Spleen (tissue), 11 donors: ENCODE measurements at regions not wholly inside any gene's neighbourhood (a gene's known extent, or its start where the extent isn't known, plus 50 kb on each side); places are given as distances from the start of the nearest gene placed in this dataset.

ENCODE experiments used
- DNase-seq: peaks from one replicate; pipeline ENCODE4 v3.0.0-alpha.2; 2020
- H3K27ac ChIP-seq, 8 donors: fragments of 200-600 bp; sonication (generic) in 7 of 8; 1 replicate in 4 of 8; 2 replicates in 4 of 8; pipeline versions ENCODE4 v1.5.0 to v1.8.0; 2016 to 2021; ENCODE audit warnings: inconsistent platforms in 4 of 8, mild to moderate bottlenecking in 4 of 8, moderate library complexity in 1 of 8
- H3K27me3 ChIP-seq, 7 donors: fragments of 200-600 bp; sonication (generic) in 6 of 7; replicated peaks in 1 of 7; 1 replicate in 4 of 7; 2 replicates in 3 of 7; pipeline versions ENCODE4 v1.5.0 to v1.8.0; 2016 to 2021; ENCODE audit warnings: inconsistent platforms in 3 of 7, mild to moderate bottlenecking in 1 of 7
- H3K36me3 ChIP-seq, 6 donors: fragments of 200-600 bp; sonication (generic) in 5 of 6; 1 replicate in 4 of 6; 2 replicates in 2 of 6; pipeline versions ENCODE4 v1.5.0 to v1.8.0; 2016 to 2021; ENCODE audit warnings: inconsistent platforms in 2 of 6
- H3K4me1 ChIP-seq, 6 donors: fragments of 200-600 bp; sonication (generic) in 5 of 6; 1 replicate in 3 of 6; 2 replicates in 3 of 6; pipeline versions ENCODE4 v1.5.0 to v1.8.0; 2016 to 2021; ENCODE audit warnings: inconsistent platforms in 3 of 6
- H3K4me3 ChIP-seq, 8 donors: fragments of 200-600 bp; sonication (generic) in 7 of 8; 1 replicate in 4 of 8; 2 replicates in 4 of 8; pipeline versions ENCODE4 v1.5.0 to v1.8.0; 2016 to 2021; ENCODE audit warnings: inconsistent platforms in 4 of 8, mild to moderate bottlenecking in 4 of 8, moderate library complexity in 2 of 8
- H3K9me3 ChIP-seq, 8 donors: fragments of 200-600 bp; sonication (generic) in 7 of 8; 1 replicate in 4 of 8; 2 replicates in 4 of 8; pipeline versions ENCODE4 v1.5.0 to v1.8.0; 2016 to 2021; ENCODE audit warnings: inconsistent platforms in 4 of 8
- CTCF ChIP-seq, 11 experiments: fragments of 200-600 bp in 7 of 11; fragments of 450-650 bp in 4 of 11; sonication (generic) in 4 of 11; IDR thresholded peaks in 8 of 11; conservative IDR thresholded peaks in 3 of 11; 1 replicate in 7 of 11; 2 replicates in 4 of 11; pipeline versions ENCODE4 v1.4.0 to v1.8.0; 2016 to 2021; ENCODE audit warnings: antibody characterized with exemption in 11 of 11, inconsistent platforms in 4 of 11, mild to moderate bottlenecking in 1 of 11
- POLR2A ChIP-seq, 3 donors: fragments of 450-650 bp; IDR thresholded peaks; one replicate each; pipeline ENCODE4 v1.5.1; 2017; ENCODE audit warnings: antibody characterized with exemption in 3 of 3, mild to moderate bottlenecking in 1 of 3
- POLR2AphosphoS5 ChIP-seq, 3 donors: sonication (generic); formaldehyde crosslinking; IDR thresholded peaks; one replicate each; pipeline ENCODE4 v1.5.1; 2017; ENCODE audit warnings: antibody characterized with exemption in 3 of 3
- WGBS, 5 donors: extraction: QIAGEN DNeasy Blood & Tissue Kit in 3 of 5; methylation state at CpG; one replicate each; pipeline versions ENCODE4 v1.1.5 to v1.1.7; 2013 to 2018; 5-methylcytosine and 5-hydroxymethylcytosine counted together
- intact Hi-C: fragments of 100-400 bp; cut with DNase I; formaldehyde crosslinking; loops from one replicate; pipeline ENCODE4 v1.15.0; 2023; ENCODE audit warnings: low total_unique reads
- donor health status: healthy with polysubstance abuse.
- donor health status: DM: no; HTN: no; CAD: no; lungs with moderate emphysema.
- donor health status: DM: no; HTN: no; CAD: no.
- donor health status: Bipolar disorder and iron deficiency.
- donor health status: healthy.
- donor health status: DM: no; HTN: no; CAD: no.
- donor health status: DM: yes; HTN: yes; CAD: no.

GRCh38 chr2:215808996-215809395 is 204.4 kb downstream of the MREG start:
- no peak for DNase-seq
- Histone ChIP-seq H3K9me3 (no peaks in the 10 kb centered on the region), H3K27me3 (no peaks in the 10 kb centered on the region), H3K4me1 (peaks cover 9 to 32% (median 19%) of the 10 kb centered on the region in 6 donors), H3K27ac (no peak overlapping the region), H3K4me3 (no peak overlapping the region), H3K36me3 (no peaks in the 10 kb centered on the region)
- intact Hi-C loops = no loop called here
- 88 to 97% (median 90%) methylated on average over 1 of the region's 1 CpG for WGBS, 5 donors
- TF ChIP-seq POLR2A (IDR thresholded peaks at IDR 0.05) (no peak), POLR2AphosphoS5 (IDR thresholded peaks at IDR 0.05) (no peak), CTCF (IDR thresholded peaks at IDR 0.05 in 8 of 11, conservative IDR thresholded peaks at IDR 0.05 in 3 of 11) (no peak)

- Histone ChIP-seq H3K4me3 (no peak overlapping the region), H3K27me3 (no peaks in the 10 kb centered on the region), H3K9me3 (no peaks in the 10 kb centered on the region), H3K4me1 (peaks cover 9 to 32% (median 19%) of the 10 kb centered on the region in 6 donors), H3K27ac (no peak overlapping the region), H3K36me3 (no peaks in the 10 kb centered on the region)
- TF ChIP-seq POLR2A (IDR thresholded peaks at IDR 0.05) (no peak), POLR2AphosphoS5 (IDR thresholded peaks at IDR 0.05) (no peak), CTCF (IDR thresholded peaks at IDR 0.05 in 8 of 11, conservative IDR thresholded peaks at IDR 0.05 in 3 of 11) (no peak)
- DNase-seq = no peak
- intact Hi-C loops = no loop called here
- 82 to 89% (median 87%) methylated on average over 2 of the region's 2 CpGs for WGBS, 5 donors
These were observed 205.2 kb downstream of the MREG start for GRCh38 chr2:215808194-215808593.

- DNase-seq = no peak
- no peak for TF ChIP-seq POLR2AphosphoS5 (IDR thresholded peaks at IDR 0.05)
- TF ChIP-seq CTCF (IDR thresholded peaks at IDR 0.05 in 8 of 11, conservative IDR thresholded peaks at IDR 0.05 in 3 of 11) = no peak
- no peak for TF ChIP-seq POLR2A (IDR thresholded peaks at IDR 0.05)
- Histone ChIP-seq H3K9me3 (peaks cover 0 to 13% (median 0%) of the 10 kb centered on the region in 8 donors), H3K27me3 (no peaks in the 10 kb centered on the region), H3K27ac (no peak overlapping the region), H3K4me1 (peaks cover 0 to 8% (median 0%) of the 10 kb centered on the region in 6 donors), H3K36me3 (no peaks in the 10 kb centered on the region), H3K4me3 (no peak overlapping the region)
- intact Hi-C loops = no loop called here
- 90 to 98% (median 94%) methylated on average over 3 of the region's 3 CpGs for WGBS, 5 donors
These were observed 207.9 kb downstream of the MREG start for GRCh38 chr2:215805493-215805892.

GRCh38 chr2:215803150-215803549 is 210.2 kb downstream of the MREG start:
- Histone ChIP-seq H3K27ac (no peak overlapping the region), H3K27me3 (no peaks in the 10 kb centered on the region), H3K9me3 (peaks cover 0 to 13% (median 0%) of the 10 kb centered on the region in 8 donors), H3K4me1 (no peaks in the 10 kb centered on the region), H3K4me3 (no peak overlapping the region), H3K36me3 (no peaks in the 10 kb centered on the region)
- TF ChIP-seq CTCF (IDR thresholded peaks at IDR 0.05 in 8 of 11, conservative IDR thresholded peaks at IDR 0.05 in 3 of 11) (no peak), POLR2AphosphoS5 (IDR thresholded peaks at IDR 0.05) (no peak), POLR2A (IDR thresholded peaks at IDR 0.05) (no peak)
- intact Hi-C loops = no loop called here
- DNase-seq = no peak
